ENCODE measurements at regions not wholly inside any gene's neighbourhood (a gene's known extent, or its start where the extent isn't known, plus 50 kb on each side); places are given as distances from the start of the nearest gene placed in this dataset.

- Mint-ChIP-seq H3K27me3 (peaks cover 3 to 14% of the 10 kb centered on the region in 2 donors), H3K36me3 (no peaks in the 10 kb centered on the region)
- CTCF ChIA-PET, result no interaction called here
Observed at GRCh38 chr10:70993051-70993450, 104.7 kb upstream of the PCBD1 start.

GRCh38 chr10:70996549-70996948 lies 108.2 kb upstream of the PCBD1 start:
- H3K4me1 ChIP-seq (ENCODE audit: control insufficient read depth in 1 of 2, extremely low read depth in 1 of 2, insufficient read depth in 2 of 2, low read length in 2 of 2), result no peaks in the 10 kb centered on the region
- no peaks in the 10 kb centered on the region for H3K9me3 ChIP-seq
- Mint-ChIP-seq H3K27me3 (peaks cover 3 to 19% of the 10 kb centered on the region in 2 donors), H3K9me3 (peaks cover 0 to 6% (median 0%) of the 10 kb centered on the region in 3 donors), H3K36me3 (no peaks in the 10 kb centered on the region), H3K27ac (no peak overlapping the region), H3K4me3 (no peak overlapping the region), H3K4me1 (no peaks in the 10 kb centered on the region)
- H3K4me3 ChIP-seq (ENCODE audit: control insufficient read depth in 1 of 2, extremely low read depth in 1 of 2, low read length in 1 of 2), result no peak overlapping the region
- H3K36me3 ChIP-seq (ENCODE audit: control insufficient read depth in 2 of 2, extremely low read depth in 1 of 2, insufficient read depth in 1 of 2, low read length in 1 of 2), result no peaks in the 10 kb centered on the region
- ATAC-seq (replicated peaks in 1 of 4) (no peak), DNase-seq (no peak)
- ChIA-PET POLR2A (no interaction called here), CTCF (no interaction called here)
- no peak overlapping the region for H3K27ac ChIP-seq (ENCODE audit: low read length)
- H3K27me3 ChIP-seq (replicated peaks in 1 of 2; ENCODE audit: control insufficient read depth in 2 of 2, extremely low read depth in 1 of 2, insufficient read depth in 2 of 2, low read length in 1 of 2), result peaks cover 0 to 17% of the 10 kb centered on the region in 2 experiments

More at GRCh38 chr10:70993051-70993450, 104.7 kb upstream of the PCBD1 start:
- DNase-seq, result no peak
- Mint-ChIP-seq H3K9me3 (no peaks in the 10 kb centered on the region), H3K4me3 (no peak overlapping the region), H3K27ac (no peak overlapping the region), H3K4me1 (no peaks in the 10 kb centered on the region)
- ATAC-seq (replicated peaks in 1 of 4), result no peak
- 77% methylated on average over 3 of the region's 4 CpGs for WGBS (ENCODE audit: insufficient coverage)
- POLR2A ChIA-PET, result no interaction called here
- H3K9me3 ChIP-seq, result no peaks in the 10 kb centered on the region
- no peaks in the 10 kb centered on the region for H3K4me1 ChIP-seq (ENCODE audit: control insufficient read depth in 1 of 2, extremely low read depth in 1 of 2, insufficient read depth in 2 of 2, low read length in 2 of 2)
- peaks cover 0 to 13% of the 10 kb centered on the region in 2 experiments for H3K27me3 ChIP-seq (replicated peaks in 1 of 2; ENCODE audit: control insufficient read depth in 2 of 2, extremely low read depth in 1 of 2, insufficient read depth in 2 of 2, low read length in 1 of 2)
- H3K4me3 ChIP-seq (ENCODE audit: control insufficient read depth in 1 of 2, extremely low read depth in 1 of 2, low read length in 1 of 2), result no peak overlapping the region
- no peak overlapping the region for H3K27ac ChIP-seq (ENCODE audit: low read length)
- no peaks in the 10 kb centered on the region for H3K36me3 ChIP-seq (ENCODE audit: control insufficient read depth in 2 of 2, extremely low read depth in 1 of 2, insufficient read depth in 1 of 2, low read length in 1 of 2)

- Mint-ChIP-seq H3K36me3 (no peaks in the 10 kb centered on the region), H3K27ac (no peak overlapping the region), H3K27me3 (peaks cover 3 to 19% of the 10 kb centered on the region in 2 donors), H3K4me3 (no peak overlapping the region), H3K4me1 (no peaks in the 10 kb centered on the region), H3K9me3 (peaks cover 0 to 6% (median 0%) of the 10 kb centered on the region in 3 donors)
- DNase-seq (no peak), ATAC-seq (replicated peaks in 1 of 4) (no peak)
- CTCF ChIA-PET, result no interaction called here
- Histone ChIP-seq H3K4me3 (ENCODE audit: control insufficient read depth in 1 of 2, extremely low read depth in 1 of 2, low read length in 1 of 2) (no peak overlapping the region), H3K27ac (ENCODE audit: low read length) (no peak overlapping the region), H3K9me3 (no peaks in the 10 kb centered on the region), H3K27me3 (replicated peaks in 1 of 2; ENCODE audit: control insufficient read depth in 2 of 2, extremely low read depth in 1 of 2, insufficient read depth in 2 of 2, low read length in 1 of 2) (peaks cover 0 to 17% of the 10 kb centered on the region in 2 experiments), H3K4me1 (ENCODE audit: control insufficient read depth in 1 of 2, extremely low read depth in 1 of 2, insufficient read depth in 2 of 2, low read length in 2 of 2) (no peaks in the 10 kb centered on the region), H3K36me3 (ENCODE audit: control insufficient read depth in 2 of 2, extremely low read depth in 1 of 2, insufficient read depth in 1 of 2, low read length in 1 of 2) (no peaks in the 10 kb centered on the region)
- 33% methylated on average over 1 of the region's 3 CpGs for WGBS (ENCODE audit: insufficient coverage)
- POLR2A ChIA-PET, result no interaction called here
Observed at GRCh38 chr10:70997236-70997635, 108.9 kb upstream of the PCBD1 start.

- WGBS (ENCODE audit: insufficient coverage), result 73% methylated on average over 5 of the region's 9 CpGs
- POLR2A ChIA-PET, result no interaction called here
- Histone ChIP-seq H3K4me1 (ENCODE audit: control insufficient read depth in 1 of 2, extremely low read depth in 1 of 2, insufficient read depth in 2 of 2, low read length in 2 of 2) (no peaks in the 10 kb centered on the region), H3K27me3 (replicated peaks in 1 of 2; ENCODE audit: control insufficient read depth in 2 of 2, extremely low read depth in 1 of 2, insufficient read depth in 2 of 2, low read length in 1 of 2) (peaks cover 0 to 17% of the 10 kb centered on the region in 2 experiments), H3K36me3 (ENCODE audit: control insufficient read depth in 2 of 2, extremely low read depth in 1 of 2, insufficient read depth in 1 of 2, low read length in 1 of 2) (no peaks in the 10 kb centered on the region), H3K4me3 (ENCODE audit: control insufficient read depth in 1 of 2, extremely low read depth in 1 of 2, low read length in 1 of 2) (no peak overlapping the region), H3K9me3 (no peaks in the 10 kb centered on the region), H3K27ac (ENCODE audit: low read length) (no peak overlapping the region)
- H3K9me3 Mint-ChIP-seq, result peaks cover 0 to 6% (median 0%) of the 10 kb centered on the region in 3 donors
- no peaks in the 10 kb centered on the region for H3K36me3 Mint-ChIP-seq
- CTCF ChIA-PET, result no interaction called here
- H3K4me3 Mint-ChIP-seq, result no peak overlapping the region
- peaks cover 3 to 19% of the 10 kb centered on the region in 2 donors for H3K27me3 Mint-ChIP-seq
- ATAC-seq (replicated peaks in 1 of 4) (no peak), DNase-seq (no peak)
- H3K27ac Mint-ChIP-seq, result no peak overlapping the region
- H3K4me1 Mint-ChIP-seq, result no peaks in the 10 kb centered on the region
Observed at GRCh38 chr10:70998086-70998485, 109.7 kb upstream of the PCBD1 start.

GRCh38 chr10:71001470-71001869 lies 113.1 kb upstream of the PCBD1 start:
- H3K4me3 ChIP-seq (ENCODE audit: control insufficient read depth in 1 of 2, extremely low read depth in 1 of 2, low read length in 1 of 2), result no peak overlapping the region
- Mint-ChIP-seq H3K4me1 (no peaks in the 10 kb centered on the region), H3K36me3 (no peaks in the 10 kb centered on the region), H3K27ac (no peak overlapping the region), H3K9me3 (peaks cover 0 to 6% (median 0%) of the 10 kb centered on the region in 3 donors), H3K27me3 (peaks cover 0 to 21% of the 10 kb centered on the region in 2 donors), H3K4me3 (no peak overlapping the region)
- no peaks in the 10 kb centered on the region for H3K9me3 ChIP-seq
- 94% methylated on average over 2 of the region's 2 CpGs for WGBS (ENCODE audit: insufficient coverage)
- CTCF ChIA-PET, result no interaction called here
- no peaks in the 10 kb centered on the region for H3K4me1 ChIP-seq (ENCODE audit: control insufficient read depth in 1 of 2, extremely low read depth in 1 of 2, insufficient read depth in 2 of 2, low read length in 2 of 2)
- ATAC-seq (replicated peaks in 1 of 4) (no peak), DNase-seq (no peak)
- H3K27me3 ChIP-seq (replicated peaks in 1 of 2; ENCODE audit: control insufficient read depth in 2 of 2, extremely low read depth in 1 of 2, insufficient read depth in 2 of 2, low read length in 1 of 2), result peaks cover 0 to 43% of the 10 kb centered on the region in 2 experiments
- no peak overlapping the region for H3K27ac ChIP-seq (ENCODE audit: low read length)
- POLR2A ChIA-PET, result no interaction called here
- no peaks in the 10 kb centered on the region for H3K36me3 ChIP-seq (ENCODE audit: control insufficient read depth in 2 of 2, extremely low read depth in 1 of 2, insufficient read depth in 1 of 2, low read length in 1 of 2)

- H3K27ac ChIP-seq (ENCODE audit: low read length), result no peak overlapping the region
- no peaks in the 10 kb centered on the region for H3K36me3 Mint-ChIP-seq
- no peak for ATAC-seq (replicated peaks in 1 of 4)
- CTCF ChIA-PET, result no interaction called here
- H3K9me3 ChIP-seq, result no peaks in the 10 kb centered on the region
- no peaks in the 10 kb centered on the region for H3K4me1 Mint-ChIP-seq
- H3K4me1 ChIP-seq (ENCODE audit: control insufficient read depth in 1 of 2, extremely low read depth in 1 of 2, insufficient read depth in 2 of 2, low read length in 2 of 2), result no peaks in the 10 kb centered on the region
- peaks cover 0 to 14% of the 10 kb centered on the region in 2 donors for H3K27me3 Mint-ChIP-seq
- DNase-seq, result no peak
- POLR2A ChIA-PET, result no interaction called here
- WGBS (ENCODE audit: insufficient coverage), result 64% methylated on average over 6 of the region's 9 CpGs
- no peaks in the 10 kb centered on the region for H3K36me3 ChIP-seq (ENCODE audit: control insufficient read depth in 2 of 2, extremely low read depth in 1 of 2, insufficient read depth in 1 of 2, low read length in 1 of 2)
- H3K27ac Mint-ChIP-seq, result no peak overlapping the region
- H3K4me3 ChIP-seq (ENCODE audit: control insufficient read depth in 1 of 2, extremely low read depth in 1 of 2, low read length in 1 of 2), result no peak overlapping the region
- H3K9me3 Mint-ChIP-seq, result peaks cover 0 to 4% (median 0%) of the 10 kb centered on the region in 3 donors
- peaks cover 0 to 42% of the 10 kb centered on the region in 2 experiments for H3K27me3 ChIP-seq (replicated peaks in 1 of 2; ENCODE audit: control insufficient read depth in 2 of 2, extremely low read depth in 1 of 2, insufficient read depth in 2 of 2, low read length in 1 of 2)
- no peak overlapping the region for H3K4me3 Mint-ChIP-seq
Observed at GRCh38 chr10:71004176-71005075, 116.1 kb upstream of the PCBD1 start.
